Fibroblast of villous mesenchyme (primary cell): ENCODE measurements at regions not wholly inside any gene's neighbourhood (a gene's known extent, or its start where the extent isn't known, plus 50 kb on each side); places are given as distances from the start of the nearest gene placed in this dataset.

ENCODE experiments used
- DNase-seq: peaks from one replicate; pipeline ENCODE4 v3.0.0-alpha.2; 2010; ENCODE audit warnings: low read depth
- H3K4me3 ChIP-seq: 2 replicates; pipeline ENCODE4 v1.5.1; 2011; ENCODE audit warnings: low read depth, mild to moderate bottlenecking, low read length
- CTCF ChIP-seq: IDR thresholded peaks from 2 replicates; pipeline ENCODE4 v1.5.1; 2012; ENCODE audit warnings: low read depth, mild to moderate bottlenecking, low read length; ENCODE audit not compliant: insufficient read depth

GRCh38 chr4:79625361-79625760 lies 217.3 kb upstream of the GK2 start:
- no peak for TF ChIP-seq CTCF
- H3K4me3 ChIP-seq: no peak overlapping the region
- no peak for DNase-seq

- DNase-seq: peak; percentile 54
- no peak for TF ChIP-seq CTCF
- peak overlapping the region; percentile 24 for H3K4me3 ChIP-seq
These were observed 215.2 kb upstream of the GK2 start for GRCh38 chr4:79623021-79623870.

- TF ChIP-seq CTCF: no peak
These were observed 213.0 kb upstream of the GK2 start for GRCh38 chr4:79621061-79621460.

GRCh38 chr4:79620617-79621016 lies 212.6 kb upstream of the GK2 start:
- DNase-seq: no peak
- TF ChIP-seq CTCF: no peak
- H3K4me3 ChIP-seq: no peak overlapping the region

More at GRCh38 chr4:79621061-79621460, 213.0 kb upstream of the GK2 start:
- H3K4me3 ChIP-seq: no peak overlapping the region
- DNase-seq: no peak

- H3K4me3 ChIP-seq: no peak overlapping the region
- DNase-seq: no peak
- no peak for TF ChIP-seq CTCF
These were observed 205.4 kb upstream of the GK2 start for GRCh38 chr4:79613269-79613935.

- no peak for DNase-seq
- no peak for TF ChIP-seq CTCF
These were observed 203.0 kb upstream of the GK2 start for GRCh38 chr4:79611026-79611425.

More at GRCh38 chr4:79611026-79611425, 203.0 kb upstream of the GK2 start:
- H3K4me3 ChIP-seq: no peak overlapping the region
